GM10248 (cell line): ENCODE measurements at regions not wholly inside any gene's neighbourhood (a gene's known extent, or its start where the extent isn't known, plus 50 kb on each side); places are given as distances from the start of the nearest gene placed in this dataset.

ENCODE experiments used
- CTCF ChIA-PET: fragments of 300-600 bp; sonication (Branson Sonifier 250); formaldehyde crosslinking; extraction: SDS; loops from one replicate; lab custom pipeline; 2021; ENCODE audit warnings: antibody characterized with exemption; lab: Yijun Ruan, JAX
- POLR2A ChIA-PET: fragments of 350-650 bp; sonication (Branson Sonifier 250); formaldehyde crosslinking; extraction: SDS; loops from one replicate; lab custom pipeline; 2020; ENCODE audit warnings: antibody characterized with exemption; lab: Yijun Ruan, JAX
- DNase-seq: peaks from one replicate; pipeline ENCODE4 v3.0.0; 2012; ENCODE audit errors: extremely low spot score
- CTCF ChIP-seq: IDR thresholded peaks from 2 replicates; pipeline ENCODE4 v1.5.1; 2012; ENCODE audit warnings: mild to moderate bottlenecking, low read depth; ENCODE audit errors: extremely low read depth, missing control alignments, control extremely low read depth

GRCh38 chr7:97555857-97556421 is 175.9 kb upstream of the TAC1 start:
- CTCF ChIA-PET, result no interaction called here

GRCh38 chr7:97565665-97566064 is 166.2 kb upstream of the TAC1 start:
- no peak for DNase-seq
- ChIA-PET POLR2A (no interaction called here), CTCF (no interaction called here)
- TF ChIP-seq CTCF, result no peak

More at GRCh38 chr7:97555857-97556421, 175.9 kb upstream of the TAC1 start:
- TF ChIP-seq CTCF, result no peak
- POLR2A ChIA-PET, result no interaction called here
- DNase-seq, result no peak

DNA sequence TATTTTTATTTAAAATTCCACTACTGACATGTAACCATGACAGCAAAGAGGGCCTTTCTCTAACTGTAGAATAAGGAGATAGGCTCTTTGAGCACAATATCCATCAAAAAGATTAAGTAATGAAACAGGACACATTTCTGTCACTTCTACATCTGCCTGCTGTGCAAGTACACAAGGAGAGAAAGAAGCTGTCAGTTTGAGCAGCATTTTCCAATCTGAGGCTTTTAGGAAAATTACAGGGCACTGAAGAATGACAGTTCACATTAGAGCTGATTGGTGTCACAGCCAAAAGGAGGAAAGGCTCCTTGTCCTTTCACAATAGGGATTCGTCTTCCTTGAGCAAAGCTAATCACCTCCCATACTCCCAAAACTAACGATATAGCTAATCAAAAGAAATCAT is 158.8 kb upstream of the TAC1 start:
- CTCF ChIA-PET, result no interaction called here
- no peak for TF ChIP-seq CTCF
- DNase-seq, result no peak
- POLR2A ChIA-PET, result no interaction called here

GRCh38 chr7:97576043-97576442 is 155.8 kb upstream of the TAC1 start:
- POLR2A ChIA-PET, result no interaction called here
- TF ChIP-seq CTCF, result no peak
- CTCF ChIA-PET, result interaction anchor here (1.3 kb wide), 1 partner anchor 9 kb away, joined by 4 read pairs; no protein-coding TSS in a partner anchor

DNA sequence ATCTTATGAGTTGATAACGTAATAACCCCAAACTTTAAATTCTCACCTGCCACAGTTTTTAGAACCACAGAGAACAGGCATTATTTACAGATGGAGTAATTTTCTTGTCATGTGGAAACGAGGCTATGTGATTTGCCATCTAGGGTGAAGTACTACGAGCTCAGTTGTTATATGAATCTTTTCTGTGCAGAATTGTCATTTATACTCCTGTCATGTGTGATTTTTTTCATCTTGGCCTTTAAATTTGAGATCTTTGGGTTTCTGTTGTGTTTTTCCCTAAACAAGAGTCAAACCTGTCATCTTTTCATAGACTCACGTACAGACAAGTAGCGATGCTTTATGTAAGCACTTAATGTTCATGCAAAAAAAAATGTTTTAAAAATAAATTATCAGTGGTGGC is 153.7 kb upstream of the TAC1 start:
- no peak for TF ChIP-seq CTCF
- CTCF ChIA-PET, result no interaction called here
- no peak for DNase-seq
- POLR2A ChIA-PET, result no interaction called here

More at GRCh38 chr7:97576043-97576442, 155.8 kb upstream of the TAC1 start:
- DNase-seq, result no peak

- ChIA-PET CTCF (no interaction called here), POLR2A (no interaction called here)
- no peak for DNase-seq
- TF ChIP-seq CTCF, result no peak
These were observed 151.7 kb upstream of the TAC1 start for GRCh38 chr7:97580205-97580604.
